SJCRH30 (cell line): ENCODE measurements at regions not wholly inside any gene's neighbourhood (a gene's known extent, or its start where the extent isn't known, plus 50 kb on each side); places are given as distances from the start of the nearest gene placed in this dataset.
"Not testable (repeated sequence)": the region's sequence is repeated elsewhere in the genome, so short reads cannot be mapped to it uniquely, and the experiment has no call there.

ENCODE experiments used
- DNase-seq, 2 experiments: peaks; one replicate each; pipeline ENCODE4 v3.0.0-alpha.2; 2015 to 2020
- H3K27ac ChIP-seq: fragments of 250-450 bp; sonication (Bioruptor Pico); 2 replicates; pipeline ENCODE4 v1.5.1; 2020; ENCODE audit warnings: mild to moderate bottlenecking, moderate library complexity
- H3K27me3 ChIP-seq: fragments of 250-450 bp; sonication (Bioruptor Pico); 2 replicates; pipeline ENCODE4 v1.5.1; 2020; ENCODE audit warnings: mild to moderate bottlenecking, moderate library complexity
- H3K36me3 ChIP-seq: fragments of 250-450 bp; sonication (Bioruptor Pico); 2 replicates; pipeline ENCODE4 v1.5.1; 2020; ENCODE audit warnings: mild to moderate bottlenecking, moderate library complexity
- H3K4me1 ChIP-seq: fragments of 250-450 bp; sonication (Bioruptor Pico); 2 replicates; pipeline ENCODE4 v1.5.1; 2020; ENCODE audit warnings: mild to moderate bottlenecking, moderate library complexity
- H3K4me3 ChIP-seq: fragments of 250-450 bp; sonication (Bioruptor Pico); 2 replicates; pipeline ENCODE4 v1.5.1; 2020; ENCODE audit warnings: mild to moderate bottlenecking, moderate library complexity
- H3K9me3 ChIP-seq: fragments of 250-450 bp; sonication (Bioruptor Pico); replicated peaks from 2 replicates; pipeline ENCODE4 v1.5.1; 2020; ENCODE audit warnings: mild to moderate bottlenecking, moderate library complexity

- Histone ChIP-seq H3K4me1 (no peaks in the 10 kb centered on the region), H3K4me3 (no peak overlapping the region), H3K36me3 (no peaks in the 10 kb centered on the region), H3K9me3 (no peaks in the 10 kb centered on the region), H3K27ac (no peak overlapping the region), H3K27me3 (peaks cover 14% of the 10 kb centered on the region; the same call in 1 of the 2 replicates)
- DNase-seq: no peak
Observed at GRCh38 chr1:14251871-14252270, 346.6 kb upstream of the KAZN start.

GRCh38 chr1:14253676-14254075 is 344.8 kb upstream of the KAZN start:
- Histone ChIP-seq H3K4me1 (no peaks in the 10 kb centered on the region), H3K27ac (no peak overlapping the region), H3K4me3 (no peak overlapping the region), H3K36me3 (no peaks in the 10 kb centered on the region), H3K9me3 (no peaks in the 10 kb centered on the region), H3K27me3 (peaks cover 10% of the 10 kb centered on the region; the same call in 1 of the 2 replicates)
- DNase-seq: no peak

GRCh38 chr1:14254251-14254650 is 344.2 kb upstream of the KAZN start:
- H3K27ac ChIP-seq: no peak overlapping the region
- H3K4me3 ChIP-seq: no peak overlapping the region
- DNase-seq: no peak
- H3K9me3 ChIP-seq: no peaks in the 10 kb centered on the region
- H3K36me3 ChIP-seq: no peaks in the 10 kb centered on the region
- peaks cover 8% of the 10 kb centered on the region for H3K27me3 ChIP-seq
- no peaks in the 10 kb centered on the region for H3K4me1 ChIP-seq

- DNase-seq: no peak
- Histone ChIP-seq H3K9me3 (no peaks in the 10 kb centered on the region), H3K27me3 (peaks cover 8% of the 10 kb centered on the region), H3K4me3 (no peak overlapping the region), H3K4me1 (no peaks in the 10 kb centered on the region), H3K27ac (no peak overlapping the region), H3K36me3 (no peaks in the 10 kb centered on the region)
Observed at GRCh38 chr1:14255233-14255632, 343.3 kb upstream of the KAZN start.

GRCh38 chr1:14255711-14256110 is 342.8 kb upstream of the KAZN start:
- H3K4me3 ChIP-seq: no peak overlapping the region
- DNase-seq: no peak
- peaks cover 8% of the 10 kb centered on the region for H3K27me3 ChIP-seq
- H3K9me3 ChIP-seq: no peaks in the 10 kb centered on the region
- no peaks in the 10 kb centered on the region for H3K36me3 ChIP-seq
- H3K4me1 ChIP-seq: no peaks in the 10 kb centered on the region
- H3K27ac ChIP-seq: no peak overlapping the region

- DNase-seq: no peak
- Histone ChIP-seq H3K27me3 (peaks cover 8% of the 10 kb centered on the region), H3K4me3 (no peak overlapping the region), H3K27ac (no peak overlapping the region), H3K36me3 (no peaks in the 10 kb centered on the region), H3K4me1 (no peaks in the 10 kb centered on the region), H3K9me3 (no peaks in the 10 kb centered on the region)
Observed at GRCh38 chr1:14259191-14259757, 339.2 kb upstream of the KAZN start.

GRCh38 chr1:14260480-14260879 is 338.0 kb upstream of the KAZN start:
- no peaks in the 10 kb centered on the region for H3K9me3 ChIP-seq
- no peak overlapping the region for H3K4me3 ChIP-seq
- H3K4me1 ChIP-seq: no peaks in the 10 kb centered on the region
- DNase-seq: no peak
- peaks cover 8% of the 10 kb centered on the region for H3K27me3 ChIP-seq
- H3K36me3 ChIP-seq: no peaks in the 10 kb centered on the region
- no peak overlapping the region for H3K27ac ChIP-seq

- peaks cover 2% of the 10 kb centered on the region for H3K27me3 ChIP-seq
- H3K4me1 ChIP-seq: no peaks in the 10 kb centered on the region
- H3K4me3 ChIP-seq: no peak overlapping the region
- H3K27ac ChIP-seq: no peak overlapping the region
- no peak for DNase-seq
- H3K9me3 ChIP-seq: no peaks in the 10 kb centered on the region
- H3K36me3 ChIP-seq: no peaks in the 10 kb centered on the region
Observed at GRCh38 chr1:14261395-14261794, 337.1 kb upstream of the KAZN start.

- Histone ChIP-seq H3K27me3 (peaks cover 2% of the 10 kb centered on the region), H3K27ac (no peak overlapping the region)
- DNase-seq: no peak
Observed at GRCh38 chr1:14262637-14263036, 335.8 kb upstream of the KAZN start.

GRCh38 chr1:14263225-14263624 is 335.3 kb upstream of the KAZN start:
- Histone ChIP-seq H3K9me3 (no peaks in the 10 kb centered on the region), H3K27ac (no peak overlapping the region), H3K27me3 (peaks cover 2% of the 10 kb centered on the region), H3K36me3 (no peaks in the 10 kb centered on the region), H3K4me1 (no peaks in the 10 kb centered on the region), H3K4me3 (no peak overlapping the region)
- no peak for DNase-seq

More at GRCh38 chr1:14262637-14263036, 335.8 kb upstream of the KAZN start:
- Histone ChIP-seq H3K9me3 (no peaks in the 10 kb centered on the region), H3K4me3 (no peak overlapping the region), H3K4me1 (no peaks in the 10 kb centered on the region), H3K36me3 (no peaks in the 10 kb centered on the region)

GRCh38 chr1:14263671-14264070 is 334.8 kb upstream of the KAZN start:
- Histone ChIP-seq H3K4me1 (no peaks in the 10 kb centered on the region), H3K27ac (no peak overlapping the region), H3K9me3 (no peaks in the 10 kb centered on the region), H3K36me3 (no peaks in the 10 kb centered on the region), H3K4me3 (no peak overlapping the region), H3K27me3 (peaks cover 1% of the 10 kb centered on the region)
- DNase-seq: no peak

- no peak for DNase-seq
- Histone ChIP-seq H3K27me3 (no peaks in the 10 kb centered on the region; the same call in 1 of the 2 replicates), H3K36me3 (no peaks in the 10 kb centered on the region), H3K27ac (no peak overlapping the region), H3K4me3 (no peak overlapping the region), H3K4me1 (no peaks in the 10 kb centered on the region), H3K9me3 (no peaks in the 10 kb centered on the region)
Observed at GRCh38 chr1:14265495-14265894, 333.0 kb upstream of the KAZN start.

GRCh38 chr1:14267991-14268390 is 330.5 kb upstream of the KAZN start:
- no peak overlapping the region for H3K27ac ChIP-seq
- H3K4me1 ChIP-seq: no peaks in the 10 kb centered on the region
- H3K9me3 ChIP-seq: no peaks in the 10 kb centered on the region
- no peak for DNase-seq
- H3K36me3 ChIP-seq: no peaks in the 10 kb centered on the region
- no peak overlapping the region for H3K4me3 ChIP-seq
- H3K27me3 ChIP-seq: no peaks in the 10 kb centered on the region; the same call in 1 of the 2 replicates

- DNase-seq: no peak
- H3K4me1 ChIP-seq: no peaks in the 10 kb centered on the region
- no peaks in the 10 kb centered on the region for H3K36me3 ChIP-seq
- no peak overlapping the region for H3K4me3 ChIP-seq
- no peak overlapping the region for H3K27ac ChIP-seq
- H3K27me3 ChIP-seq: no peaks in the 10 kb centered on the region; the same call in none of the 2 replicates
- no peaks in the 10 kb centered on the region for H3K9me3 ChIP-seq
Observed at GRCh38 chr1:14270821-14271220, 327.7 kb upstream of the KAZN start.

GRCh38 chr1:14273811-14274210 is 324.7 kb upstream of the KAZN start:
- Histone ChIP-seq H3K27me3 (no peaks in the 10 kb centered on the region; the same call in 1 of the 2 replicates), H3K27ac (no peak overlapping the region)
- DNase-seq: no peak

GRCh38 chr1:14279891-14280290 is 318.6 kb upstream of the KAZN start:
- not testable (repeated sequence) for H3K4me1 ChIP-seq, H3K9me3 ChIP-seq, H3K36me3 ChIP-seq, H3K27ac ChIP-seq, DNase-seq, H3K27me3 ChIP-seq, H3K4me3 ChIP-seq

More at GRCh38 chr1:14273811-14274210, 324.7 kb upstream of the KAZN start:
- H3K4me3 ChIP-seq: no peak overlapping the region
- H3K9me3 ChIP-seq: no peaks in the 10 kb centered on the region
- H3K36me3 ChIP-seq: no peaks in the 10 kb centered on the region
- H3K4me1 ChIP-seq: no peaks in the 10 kb centered on the region
